HG03342 (cell line): ENCODE measurements at regions not wholly inside any gene's neighbourhood (a gene's known extent, or its start where the extent isn't known, plus 50 kb on each side); places are given as distances from the start of the nearest gene placed in this dataset.
A peak's percentile ranks its signal among the peaks of the same experiment; 100 is the strongest.

ENCODE experiments used
- ATAC-seq: cut with Tn5 transposase; IDR thresholded peaks from one replicate; pipeline ENCODE4 v1.9.1; 2021; ENCODE audit warnings: mild to moderate bottlenecking, moderate library complexity; ENCODE audit not compliant: unreplicated experiment

- ATAC-seq, result no peak
These were observed 141.1 kb upstream of the HNMT start for GRCh38 chr2:137823196-137823595.

- no peak for ATAC-seq
These were observed 139.8 kb upstream of the HNMT start for GRCh38 chr2:137824501-137824900.

GRCh38 chr2:137826373-137827372 is 137.6 kb upstream of the HNMT start:
- peak; percentile 97 for ATAC-seq

GRCh38 chr2:137828624-137829023 is 135.6 kb upstream of the HNMT start:
- no peak for ATAC-seq

GRCh38 chr2:137829251-137829650 is 135.0 kb upstream of the HNMT start:
- ATAC-seq, result no peak

- no peak for ATAC-seq
These were observed 129.4 kb upstream of the HNMT start for GRCh38 chr2:137834760-137835379.

GRCh38 chr2:137836671-137837070 is 127.6 kb upstream of the HNMT start:
- ATAC-seq, result no peak

- ATAC-seq, result no peak
These were observed 126.4 kb upstream of the HNMT start for GRCh38 chr2:137837830-137838229.

GRCh38 chr2:137838255-137839092 is 125.8 kb upstream of the HNMT start:
- no peak for ATAC-seq

GRCh38 chr2:137842430-137842829 is 121.8 kb upstream of the HNMT start:
- no peak for ATAC-seq

- no peak for ATAC-seq
These were observed 121.3 kb upstream of the HNMT start for GRCh38 chr2:137842952-137843351.

GRCh38 chr2:137845422-137845821 is 118.9 kb upstream of the HNMT start:
- ATAC-seq, result no peak

- no peak for ATAC-seq
These were observed 117.3 kb upstream of the HNMT start for GRCh38 chr2:137846993-137847392.

GRCh38 chr2:137847443-137847842 is 116.8 kb upstream of the HNMT start:
- no peak for ATAC-seq

- ATAC-seq, result no peak
These were observed 106.4 kb upstream of the HNMT start for GRCh38 chr2:137857881-137858280.

GRCh38 chr2:137862651-137863050 is 101.6 kb upstream of the HNMT start:
- no peak for ATAC-seq

GRCh38 chr2:137865954-137866540 is 98.2 kb upstream of the HNMT start:
- ATAC-seq, result peak; percentile 72

GRCh38 chr2:137870682-137871081 is 93.6 kb upstream of the HNMT start:
- ATAC-seq, result peak; percentile 71

GRCh38 chr2:137872577-137872976 is 91.7 kb upstream of the HNMT start:
- ATAC-seq, result peak; percentile 39

- no peak for ATAC-seq
These were observed 90.6 kb upstream of the HNMT start for GRCh38 chr2:137873536-137874244.
